Smooth muscle cell (in vitro differentiated cells): ENCODE measurements at regions not wholly inside any gene's neighbourhood (a gene's known extent, or its start where the extent isn't known, plus 50 kb on each side); places are given as distances from the start of the nearest gene placed in this dataset.

ENCODE experiments used
- DNase-seq: peaks from one replicate; lab custom pipeline; 2025; ENCODE audit not compliant: unreplicated experiment; lab: John Stamatoyannopoulos, UW
- H2AFZ ChIP-seq: fragments of 200-600 bp; sonication (generic); 2 replicates; pipeline ENCODE4 v1.6.0; 2016; ENCODE audit warnings: antibody characterized with exemption, low read depth, mild to moderate bottlenecking
- H3F3A ChIP-seq: fragments of 200-600 bp; sonication (generic); 2 replicates; pipeline ENCODE4 v1.6.0; 2017; ENCODE audit warnings: antibody characterized with exemption, low read depth
- H3K27ac ChIP-seq: fragments of 200-600 bp; sonication (generic); 2 replicates; pipeline ENCODE4 v1.5.1; 2016; ENCODE audit warnings: low read depth, mild to moderate bottlenecking
- H3K27me3 ChIP-seq: fragments of 200-600 bp; sonication (generic); 2 replicates; pipeline ENCODE4 v1.6.1; 2016; ENCODE audit warnings: low read depth, mild to moderate bottlenecking
- H3K36me3 ChIP-seq: fragments of 200-600 bp; sonication (generic); 2 replicates; pipeline ENCODE4 v1.5.1; 2016; ENCODE audit warnings: low read depth
- H3K4me1 ChIP-seq: fragments of 200-600 bp; sonication (generic); 2 replicates; pipeline ENCODE4 v1.5.1; 2016; ENCODE audit warnings: low read depth
- H3K4me2 ChIP-seq: fragments of 200-600 bp; sonication (generic); 2 replicates; pipeline ENCODE4 v1.6.0; 2016; ENCODE audit warnings: mild to moderate bottlenecking
- H3K4me3 ChIP-seq: fragments of 200-600 bp; sonication (generic); 2 replicates; pipeline ENCODE4 v1.5.1; 2016; ENCODE audit warnings: mild to moderate bottlenecking
- H3K79me2 ChIP-seq: fragments of 200-600 bp; sonication (generic); 2 replicates; pipeline ENCODE4 v1.6.0; 2016; ENCODE audit warnings: low read depth, mild to moderate bottlenecking
- H3K9ac ChIP-seq: fragments of 200-600 bp; sonication (generic); 2 replicates; pipeline ENCODE4 v1.6.0; 2016; ENCODE audit warnings: low read depth
- H3K9me3 ChIP-seq: fragments of 200-600 bp; sonication (generic); replicated peaks from 2 replicates; pipeline ENCODE4 v1.5.1; 2016; ENCODE audit warnings: low read depth
- H4K20me1 ChIP-seq: fragments of 200-600 bp; sonication (generic); 2 replicates; pipeline ENCODE4 v1.6.0; 2016; ENCODE audit warnings: low read depth
- WGBS: methylation state at CpG from one replicate; pipeline ENCODE4 v1.1.7; 2016; ENCODE audit warnings: low lambda C conversion rate; 5-methylcytosine and 5-hydroxymethylcytosine counted together
- TF ChIP-seq, protein P1 (sequence below): fragments of 200-600 bp; sonication (generic); IDR thresholded peaks from 2 replicates; pipeline ENCODE4 v1.5.1; 2017; ENCODE audit warnings: borderline replicate concordance, mild to moderate bottlenecking, antibody characterized with exemption; ENCODE audit not compliant: insufficient read depth, poor library complexity, severe bottlenecking

- TF ChIP-seq, protein P1, sequence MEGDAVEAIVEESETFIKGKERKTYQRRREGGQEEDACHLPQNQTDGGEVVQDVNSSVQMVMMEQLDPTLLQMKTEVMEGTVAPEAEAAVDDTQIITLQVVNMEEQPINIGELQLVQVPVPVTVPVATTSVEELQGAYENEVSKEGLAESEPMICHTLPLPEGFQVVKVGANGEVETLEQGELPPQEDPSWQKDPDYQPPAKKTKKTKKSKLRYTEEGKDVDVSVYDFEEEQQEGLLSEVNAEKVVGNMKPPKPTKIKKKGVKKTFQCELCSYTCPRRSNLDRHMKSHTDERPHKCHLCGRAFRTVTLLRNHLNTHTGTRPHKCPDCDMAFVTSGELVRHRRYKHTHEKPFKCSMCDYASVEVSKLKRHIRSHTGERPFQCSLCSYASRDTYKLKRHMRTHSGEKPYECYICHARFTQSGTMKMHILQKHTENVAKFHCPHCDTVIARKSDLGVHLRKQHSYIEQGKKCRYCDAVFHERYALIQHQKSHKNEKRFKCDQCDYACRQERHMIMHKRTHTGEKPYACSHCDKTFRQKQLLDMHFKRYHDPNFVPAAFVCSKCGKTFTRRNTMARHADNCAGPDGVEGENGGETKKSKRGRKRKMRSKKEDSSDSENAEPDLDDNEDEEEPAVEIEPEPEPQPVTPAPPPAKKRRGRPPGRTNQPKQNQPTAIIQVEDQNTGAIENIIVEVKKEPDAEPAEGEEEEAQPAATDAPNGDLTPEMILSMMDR = no peak
- Histone ChIP-seq H3K36me3 (no peaks in the 10 kb centered on the region), H3K4me1 (peaks cover 4% of the 10 kb centered on the region), H3K9me3 (no peaks in the 10 kb centered on the region), H3K27ac (no peak overlapping the region), H2AFZ (no peak overlapping the region), H3F3A (no peaks in the 10 kb centered on the region), H3K9ac (no peak overlapping the region), H3K4me2 (no peak overlapping the region), H3K79me2 (no peaks in the 10 kb centered on the region), H3K27me3 (no peaks in the 10 kb centered on the region), H4K20me1 (no peaks in the 10 kb centered on the region), H3K4me3 (no peak overlapping the region)
- 92% methylated on average over 1 of the region's 1 CpG for WGBS
- no peak for DNase-seq
Measured at GRCh38 chr2:19762959-19763605, 138.7 kb downstream of the TTC32 start.

DNA sequence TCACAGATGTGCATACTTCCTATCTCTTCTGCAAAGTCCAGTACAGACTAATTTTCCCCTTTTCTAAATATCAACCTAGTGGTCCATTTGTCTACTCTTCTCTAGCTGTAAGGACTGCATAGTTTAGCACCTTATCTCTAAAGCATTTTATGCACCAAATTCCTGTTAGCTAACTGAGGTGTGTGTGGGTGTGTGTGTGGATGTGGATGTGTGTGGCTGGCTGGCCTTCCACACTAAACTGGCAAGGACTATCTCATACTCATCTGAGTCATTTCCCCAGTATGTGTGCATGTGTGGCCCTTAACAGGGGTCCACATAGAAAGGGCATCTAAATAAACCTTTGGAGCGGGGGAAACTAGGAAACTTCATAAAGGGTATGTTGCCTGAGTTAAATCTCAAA is 139.6 kb downstream of the TTC32 start:
- H4K20me1 ChIP-seq = no peaks in the 10 kb centered on the region
- H3K27ac ChIP-seq = no peak overlapping the region
- H3K27me3 ChIP-seq = no peaks in the 10 kb centered on the region
- H3K4me3 ChIP-seq = no peak overlapping the region
- no peaks in the 10 kb centered on the region for H3K9me3 ChIP-seq
- DNase-seq = no peak
- no peak overlapping the region for H3K4me2 ChIP-seq
- no peaks in the 10 kb centered on the region for H3K79me2 ChIP-seq
- TF ChIP-seq, protein P1 = no peak
- 59% methylated on average over 1 of the region's 1 CpG for WGBS
- no peaks in the 10 kb centered on the region for H3K4me1 ChIP-seq
- no peak overlapping the region for H2AFZ ChIP-seq
- H3K36me3 ChIP-seq = no peaks in the 10 kb centered on the region
- H3K9ac ChIP-seq = no peak overlapping the region
- no peaks in the 10 kb centered on the region for H3F3A ChIP-seq

GRCh38 chr2:19759880-19760279 is 141.9 kb downstream of the TTC32 start:
- TF ChIP-seq, protein P1 = no peak

GRCh38 chr2:19758658-19759057 is 143.1 kb downstream of the TTC32 start:
- no peaks in the 10 kb centered on the region for H3K79me2 ChIP-seq
- H3K9me3 ChIP-seq = no peaks in the 10 kb centered on the region
- H3K27ac ChIP-seq = no peak overlapping the region
- H3K36me3 ChIP-seq = no peaks in the 10 kb centered on the region
- no peaks in the 10 kb centered on the region for H3K4me1 ChIP-seq
- no peaks in the 10 kb centered on the region for H3F3A ChIP-seq
- peaks cover 11% of the 10 kb centered on the region for H3K27me3 ChIP-seq
- no peak overlapping the region for H3K4me2 ChIP-seq
- H3K9ac ChIP-seq = no peak overlapping the region
- 84% methylated on average over 5 of the region's 5 CpGs for WGBS
- no peak overlapping the region for H2AFZ ChIP-seq
- no peak for DNase-seq
- TF ChIP-seq, protein P1 = no peak
- H3K4me3 ChIP-seq = no peak overlapping the region
- H4K20me1 ChIP-seq = no peaks in the 10 kb centered on the region

More at GRCh38 chr2:19759880-19760279, 141.9 kb downstream of the TTC32 start:
- WGBS = 83% methylated on average over 6 of the region's 6 CpGs
- no peaks in the 10 kb centered on the region for H3K79me2 ChIP-seq
- H3K4me1 ChIP-seq = no peaks in the 10 kb centered on the region
- no peak overlapping the region for H3K27ac ChIP-seq
- no peak overlapping the region for H3K4me2 ChIP-seq
- H3K4me3 ChIP-seq = no peak overlapping the region
- H2AFZ ChIP-seq = no peak overlapping the region
- no peaks in the 10 kb centered on the region for H4K20me1 ChIP-seq
- no peaks in the 10 kb centered on the region for H3F3A ChIP-seq
- H3K36me3 ChIP-seq = no peaks in the 10 kb centered on the region
- peaks cover 11% of the 10 kb centered on the region for H3K27me3 ChIP-seq
- H3K9me3 ChIP-seq = no peaks in the 10 kb centered on the region
- no peak for DNase-seq
- H3K9ac ChIP-seq = no peak overlapping the region
